SW 1271 (cell line): ENCODE measurements at regions not wholly inside any gene's neighbourhood (a gene's known extent, or its start where the extent isn't known, plus 50 kb on each side); places are given as distances from the start of the nearest gene placed in this dataset.
"Not testable (repeated sequence)": the region's sequence is repeated elsewhere in the genome, so short reads cannot be mapped to it uniquely, and the experiment has no call there.

Experiments
- DNase-seq, 2 experiments: peaks; one replicate each; lab custom pipeline; 2025; lab: John Stamatoyannopoulos, UW

DNA sequence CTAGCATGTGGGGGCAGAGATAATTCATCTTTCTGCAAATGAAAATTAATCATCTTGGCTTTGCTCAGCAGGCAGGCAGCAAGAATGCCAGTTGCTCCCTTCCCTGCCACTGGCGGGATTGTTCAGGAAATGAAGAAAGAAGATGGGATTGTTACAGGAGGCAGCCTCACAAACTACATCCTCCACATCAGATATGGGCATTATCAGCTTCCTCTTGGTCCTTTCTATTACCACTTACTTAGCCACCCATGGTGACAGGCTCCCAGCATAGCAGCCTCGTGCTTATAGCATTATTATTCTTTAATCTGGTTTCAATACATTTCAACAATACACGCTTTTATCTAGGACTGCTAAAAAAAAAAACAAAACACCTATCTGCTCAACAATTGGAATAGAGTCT, 461.6 kb upstream of the ISX start:
- DNase-seq, result no peak

DNA sequence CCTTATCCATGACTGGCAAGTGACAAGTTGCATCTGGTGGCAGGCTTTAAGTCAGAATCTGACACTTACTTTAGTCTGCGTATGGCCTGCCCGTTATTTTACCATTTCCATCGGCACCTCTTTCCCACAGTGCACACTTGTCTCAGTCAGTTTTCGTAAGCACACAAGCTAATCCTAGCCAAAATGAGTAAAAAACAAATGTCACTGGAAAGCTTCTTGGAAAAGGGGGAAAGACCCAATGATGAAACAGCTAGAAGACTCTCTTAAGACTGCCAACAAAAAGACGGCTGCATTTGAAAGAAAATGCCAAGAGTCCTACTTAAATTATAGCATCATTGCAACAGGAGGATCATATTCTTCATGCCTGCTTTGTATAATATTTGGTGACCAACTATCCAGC, 457.9 kb upstream of the ISX start:
- DNase-seq, result no peak

DNA sequence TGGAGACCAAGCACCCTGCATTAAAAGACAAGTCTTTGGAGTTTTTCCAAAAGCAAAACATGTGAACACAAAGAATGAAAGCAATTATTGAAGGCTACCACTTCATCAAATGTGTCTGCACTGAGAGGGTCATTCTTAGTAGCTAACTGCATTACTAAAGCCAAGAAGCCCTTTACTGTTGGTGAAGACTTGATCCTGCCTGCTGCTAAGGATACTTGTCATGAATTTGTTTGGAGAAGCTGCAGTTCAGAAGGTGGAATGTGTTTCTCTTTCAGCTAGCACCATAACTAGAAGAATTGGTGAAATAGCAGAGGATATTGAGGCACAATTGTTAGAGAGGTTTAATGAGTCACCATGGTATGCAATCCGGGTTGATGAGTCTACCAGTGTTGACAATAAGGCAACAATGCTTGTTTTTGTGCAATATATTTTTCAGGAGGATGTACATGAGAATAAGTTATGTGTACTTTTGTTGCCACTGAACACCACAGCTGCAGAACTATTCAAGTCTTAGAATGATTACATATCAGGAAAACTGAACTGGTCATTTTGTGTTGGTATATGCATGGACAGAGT, 457.3 kb upstream of the ISX start:
- no peak for DNase-seq

DNA sequence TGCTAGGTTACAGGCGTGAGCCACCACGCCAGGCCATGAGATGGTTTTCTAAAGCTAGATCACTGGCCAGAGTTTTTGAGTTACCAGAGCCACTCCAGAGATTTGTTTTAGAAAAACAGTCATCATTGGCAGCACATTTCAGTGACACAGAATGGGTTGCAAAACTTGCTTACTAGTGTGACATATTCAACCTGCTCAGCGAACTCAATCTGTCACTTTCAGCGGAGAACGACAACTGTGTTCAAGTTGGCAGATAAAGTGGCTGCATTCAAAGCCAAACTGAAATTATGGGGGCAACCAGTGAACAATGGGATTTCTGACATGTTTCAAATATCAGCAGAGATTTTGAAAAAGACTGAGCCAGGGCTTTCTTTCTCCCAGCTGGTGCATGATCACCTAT, 456.3 kb upstream of the ISX start:
- no peak for DNase-seq

DNA sequence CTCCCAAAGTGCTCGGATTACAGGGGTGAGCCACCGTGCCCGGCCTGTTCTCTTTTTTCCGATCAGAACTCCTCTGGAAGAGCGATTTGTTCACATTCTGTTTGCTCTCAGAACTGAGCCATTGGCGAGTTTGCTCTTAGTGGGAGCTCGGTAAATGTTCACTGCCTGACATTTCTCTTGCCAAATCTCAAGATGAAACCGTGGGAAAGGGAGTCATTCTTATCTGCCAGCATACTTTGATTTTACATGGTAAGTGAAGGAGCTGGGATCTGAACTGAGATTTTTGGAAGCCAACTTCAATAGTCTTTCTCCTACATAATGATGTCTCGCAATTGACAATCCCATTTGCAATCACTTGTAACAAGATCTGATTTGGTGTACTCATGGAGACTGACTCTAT, 445.8 kb upstream of the ISX start:
- no peak for DNase-seq

DNA sequence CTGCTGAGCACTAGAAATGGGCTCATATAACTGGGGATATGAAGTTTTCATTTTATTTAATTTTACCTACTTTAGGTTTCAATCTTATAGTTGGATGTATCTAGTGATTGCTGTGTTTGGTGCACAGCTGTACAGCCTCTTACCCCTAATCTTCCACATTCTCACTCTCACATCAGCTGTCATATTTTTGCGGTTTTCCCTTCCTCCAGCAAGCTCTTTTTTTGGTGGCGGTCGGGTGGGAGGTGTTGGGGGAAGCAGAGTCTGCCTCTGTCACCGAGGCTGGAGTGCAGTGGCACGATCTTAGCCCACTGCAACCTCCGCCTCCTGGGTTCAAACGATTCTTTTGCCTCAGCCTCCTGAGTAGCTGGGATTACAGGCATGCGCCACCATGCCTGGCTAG, 445.1 kb upstream of the ISX start:
- no peak for DNase-seq

DNA sequence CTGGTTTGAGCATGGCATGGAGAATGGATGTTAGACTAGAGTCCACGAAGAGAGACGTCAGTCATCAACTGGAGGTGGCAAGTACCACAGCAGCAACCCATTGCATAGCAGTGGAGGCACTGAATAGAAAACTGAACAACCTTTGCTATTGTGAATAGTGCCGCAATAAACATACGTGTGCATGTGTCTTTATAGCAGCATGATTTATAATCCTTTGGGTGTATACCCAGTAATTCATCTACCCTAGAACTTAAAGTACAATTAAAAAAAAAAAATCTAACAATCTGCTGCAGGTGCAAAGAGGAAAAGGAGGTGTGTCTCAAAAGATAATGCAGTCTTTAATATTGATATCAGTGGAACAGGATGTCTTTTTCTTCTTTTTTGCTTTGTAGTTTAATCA, 443.4 kb upstream of the ISX start:
- DNase-seq, result no peak

DNA sequence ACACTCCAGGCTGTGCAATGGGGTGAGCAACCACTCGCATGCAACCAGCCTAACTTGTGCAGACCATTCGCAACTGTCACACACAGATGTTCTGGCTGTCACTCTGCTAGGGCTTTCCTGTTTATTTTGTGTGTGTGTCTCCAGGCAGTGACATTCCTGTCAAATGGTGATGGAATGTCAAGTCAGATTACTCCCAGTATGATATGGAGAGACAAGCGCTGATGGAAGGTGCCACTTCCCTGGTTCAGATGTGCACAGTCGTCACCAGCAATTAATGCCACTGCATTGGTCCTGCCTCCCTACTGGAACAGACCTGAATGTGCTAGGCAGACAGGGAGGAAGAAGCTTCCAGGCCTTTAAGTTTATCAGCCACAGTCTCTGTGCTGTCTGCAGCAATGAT, 442.4 kb upstream of the ISX start:
- DNase-seq, result no peak

DNA sequence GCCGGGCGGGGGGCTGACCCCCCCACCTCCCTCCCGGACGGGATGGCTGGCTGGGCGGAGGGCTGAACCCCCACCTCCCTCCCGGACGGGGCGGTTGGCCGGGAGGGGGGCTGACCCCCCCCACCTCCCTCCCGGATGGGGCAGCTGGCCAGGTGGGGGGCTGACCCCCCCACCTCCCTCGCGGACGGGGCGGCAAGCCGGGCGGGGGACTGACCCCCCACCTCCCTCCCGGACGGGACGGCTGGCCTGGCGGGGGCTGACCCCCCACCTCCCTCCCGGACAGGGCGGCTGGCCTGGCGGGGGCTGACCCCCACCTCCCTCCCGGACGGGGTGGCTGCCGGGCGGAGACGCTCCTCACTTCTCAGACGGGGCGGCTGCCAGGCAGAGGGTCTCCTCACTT, 440.1 kb upstream of the ISX start:
- not testable (repeated sequence) for DNase-seq

DNA sequence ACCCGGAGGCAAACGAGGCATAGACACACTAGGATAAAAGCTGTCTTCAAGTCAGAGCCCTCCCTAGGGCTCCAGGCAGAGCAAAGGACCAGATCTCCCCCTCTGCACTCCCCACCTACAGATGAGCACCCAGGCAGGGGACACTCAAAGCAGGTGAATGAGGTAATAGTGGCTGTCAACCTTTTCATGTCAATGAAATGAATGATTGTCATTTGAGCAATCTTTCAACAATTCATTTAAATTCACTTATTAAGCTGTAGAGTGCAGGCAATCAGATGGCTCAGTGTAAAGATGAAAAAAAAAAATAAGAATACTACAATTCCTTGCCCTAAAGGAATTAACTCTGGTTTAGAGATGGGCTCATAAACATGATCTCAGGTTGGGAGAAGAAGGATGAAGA, 427.8 kb upstream of the ISX start:
- DNase-seq, result no peak

DNA sequence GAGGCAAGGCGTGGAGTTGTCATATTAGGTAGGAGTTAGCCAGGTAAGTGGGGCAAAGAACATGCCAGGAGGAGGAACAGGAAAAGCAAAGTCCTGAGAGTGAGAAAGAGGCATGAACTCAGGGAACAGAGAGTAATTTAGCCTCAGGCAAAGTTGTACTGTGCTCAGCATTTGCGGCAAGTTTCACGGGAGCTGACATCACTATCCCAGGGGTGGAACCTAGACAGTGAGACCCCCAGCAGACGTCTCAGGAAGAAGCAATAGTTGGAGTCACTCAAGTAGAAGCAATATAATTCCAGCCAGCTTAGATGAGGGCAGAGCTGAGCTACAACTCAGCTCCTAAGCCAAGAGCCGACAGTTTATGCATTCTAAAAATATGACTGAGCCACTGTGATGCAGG, 426.0 kb upstream of the ISX start:
- no peak for DNase-seq

DNA sequence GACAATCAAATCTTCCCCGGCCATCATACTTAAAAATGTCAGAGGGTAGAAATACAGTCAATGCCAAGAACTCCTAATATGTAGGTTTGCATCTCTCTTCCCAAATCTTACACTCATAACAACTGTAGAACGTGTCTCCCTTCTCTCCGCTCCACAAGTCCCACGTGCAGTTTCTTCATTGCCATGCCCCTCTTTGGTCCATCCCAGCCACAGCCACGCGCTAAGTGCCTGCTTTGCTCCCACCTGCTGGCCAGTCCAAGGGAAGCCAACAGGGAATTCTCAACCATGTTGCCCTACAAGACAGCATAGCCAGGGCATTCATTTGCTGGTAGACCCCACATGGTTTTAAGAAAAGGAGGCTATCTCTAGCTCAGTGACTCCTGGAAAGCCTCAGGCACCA, 420.6 kb upstream of the ISX start:
- DNase-seq, result no peak

DNA sequence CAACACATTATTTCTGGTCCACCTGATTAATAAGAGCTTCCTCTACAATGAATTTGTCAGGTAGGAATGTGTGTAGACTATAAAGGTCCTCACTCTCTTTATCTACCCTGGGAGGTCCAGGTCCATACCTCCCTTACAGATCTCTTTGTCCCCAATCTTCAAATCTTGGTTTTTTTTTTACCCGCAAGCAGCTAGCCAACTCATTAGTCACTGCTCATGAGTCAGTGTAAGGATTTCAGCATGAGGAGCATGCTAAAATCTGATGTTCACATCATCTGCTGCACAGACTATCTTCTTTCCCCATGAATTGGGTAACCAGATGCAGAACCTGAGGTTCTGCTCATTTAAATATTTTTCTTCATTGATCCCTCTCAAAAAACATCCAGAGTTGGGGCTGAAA, 397.0 kb upstream of the ISX start:
- no peak for DNase-seq

DNA sequence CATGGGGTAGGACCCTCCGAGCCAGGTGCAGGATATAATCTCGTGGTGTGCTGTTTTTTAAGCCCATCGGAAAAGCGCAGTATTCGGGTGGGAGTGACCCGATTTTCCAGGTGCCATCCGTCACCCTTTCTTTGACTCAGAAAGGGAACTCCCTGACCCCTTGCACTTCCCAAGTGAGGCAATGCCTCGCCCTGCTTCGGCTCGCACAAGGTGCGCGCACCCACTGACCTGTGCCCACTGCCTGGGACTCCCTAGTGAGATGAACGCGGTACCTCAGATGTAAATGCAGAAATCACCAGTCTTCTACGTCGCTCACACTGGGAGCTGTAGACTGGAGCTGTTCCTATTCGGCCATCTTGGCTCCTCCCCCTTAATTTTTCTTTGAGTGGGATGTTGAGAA, 382.9 kb upstream of the ISX start:
- DNase-seq, result not testable (repeated sequence)

DNA sequence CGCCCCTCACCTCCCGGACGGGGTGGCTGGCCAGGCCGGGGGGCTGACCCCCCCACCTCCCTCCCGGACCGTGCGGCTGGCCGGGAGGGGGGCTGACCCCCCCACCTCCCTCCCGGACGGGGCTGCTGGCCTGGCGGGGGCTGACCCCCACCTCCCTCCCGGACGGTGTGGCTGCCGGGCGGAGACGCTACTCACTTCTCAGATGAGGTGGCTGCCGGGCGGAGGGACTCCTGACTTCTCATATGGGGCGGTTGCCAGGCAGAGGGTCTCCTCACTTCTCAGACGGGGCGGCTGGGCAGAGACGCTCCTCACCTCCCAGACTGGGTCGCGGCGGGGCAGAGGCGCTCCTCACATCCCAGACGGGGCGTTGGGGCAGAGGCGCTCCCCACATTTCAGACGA, 381.7 kb upstream of the ISX start:
- DNase-seq, result not testable (repeated sequence)

DNA sequence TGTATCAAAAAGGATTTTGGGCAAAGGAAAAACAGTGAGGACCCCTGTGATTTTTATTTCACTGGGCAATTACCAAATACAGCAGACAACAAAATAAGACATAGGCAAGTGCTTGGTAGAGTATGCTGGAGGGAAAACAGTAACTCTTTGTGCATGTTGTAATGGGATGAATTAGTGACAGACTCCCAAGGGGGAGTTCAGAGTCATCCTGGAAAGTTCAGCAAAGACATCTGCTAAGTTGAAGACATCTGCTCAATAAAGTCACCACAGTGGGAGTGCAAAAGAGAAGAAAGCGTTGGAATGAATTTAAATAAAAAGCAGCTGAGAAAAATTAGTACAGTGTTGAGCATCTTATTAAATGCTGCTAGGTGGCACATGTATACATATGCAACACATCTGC, 378.8 kb upstream of the ISX start:
- DNase-seq, result no peak

DNA sequence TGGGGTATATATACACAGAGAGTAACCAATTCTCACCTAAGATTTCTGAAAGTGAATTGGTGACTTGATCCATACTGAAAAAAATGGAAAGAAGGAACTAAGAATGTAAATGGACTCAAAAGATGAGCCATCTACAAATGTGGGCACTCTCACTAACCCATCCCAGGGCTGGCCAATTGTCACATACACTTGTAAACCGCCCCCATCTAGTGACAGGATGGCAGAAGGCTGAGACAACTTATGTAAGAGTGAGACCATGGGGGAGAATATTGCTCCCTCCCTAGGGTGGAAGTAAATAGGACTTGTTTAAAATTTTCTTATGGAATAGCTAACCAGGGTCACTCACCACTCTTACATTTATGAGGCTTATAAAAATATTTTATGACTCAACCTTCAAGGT, 377.1 kb upstream of the ISX start:
- no peak for DNase-seq

DNA sequence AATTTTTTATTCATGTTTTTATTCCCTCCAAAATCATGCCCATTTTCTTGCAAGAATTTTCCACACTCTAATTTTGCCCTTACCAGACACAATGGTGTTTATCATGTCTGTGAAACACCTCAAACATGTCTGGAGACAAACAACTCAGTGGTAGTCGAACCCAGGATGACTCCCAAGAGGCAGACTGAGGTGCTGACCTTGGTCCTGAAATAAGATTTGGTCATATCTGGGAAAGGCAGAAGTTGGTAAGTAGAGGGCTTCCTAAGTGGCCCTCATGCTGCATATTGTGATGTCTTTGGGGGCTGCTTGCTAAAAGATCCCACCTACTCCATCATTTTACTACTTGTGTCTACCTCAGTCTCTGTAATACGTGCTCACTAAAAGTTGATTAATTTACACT, 369.4 kb upstream of the ISX start:
- DNase-seq, result no peak

DNA sequence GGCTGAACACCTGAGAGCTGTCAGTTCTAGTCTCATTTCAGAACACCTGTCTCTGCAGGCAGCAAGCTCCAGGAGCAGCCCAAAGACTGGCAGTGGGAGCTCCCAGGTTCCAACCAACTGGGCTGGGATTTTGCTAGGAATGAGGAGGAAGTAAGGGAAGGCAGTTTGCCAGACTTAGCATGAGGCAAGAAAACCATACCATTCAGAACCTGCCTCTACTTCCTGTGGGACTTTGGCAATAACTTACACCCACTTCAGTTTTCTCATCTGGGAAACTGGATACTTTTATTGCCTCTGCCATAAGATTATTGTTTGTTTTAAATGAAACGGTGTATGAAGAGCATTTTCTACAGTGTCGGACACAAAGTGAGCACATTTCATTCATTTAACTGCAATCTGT, 363.7 kb upstream of the ISX start:
- no peak for DNase-seq

DNA sequence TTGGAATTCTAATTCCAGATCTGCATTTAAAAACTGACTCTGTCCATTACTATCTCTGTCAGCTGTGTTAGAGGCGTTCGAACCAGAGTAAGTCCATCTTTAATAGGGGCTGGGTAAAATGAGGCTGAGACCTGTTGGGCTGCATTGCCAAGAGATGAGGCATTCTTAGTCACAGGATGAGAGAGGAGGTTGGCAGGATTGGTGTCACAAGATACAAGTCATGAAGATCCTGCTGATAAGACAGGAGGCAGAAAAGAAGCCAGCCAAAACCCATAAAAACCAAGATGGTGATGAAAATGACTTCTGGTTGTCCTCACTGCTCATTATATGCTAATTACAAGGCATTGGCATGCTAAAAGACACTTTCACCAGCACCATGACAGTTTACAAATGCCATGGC, 356.3 kb upstream of the ISX start:
- no peak for DNase-seq

DNA sequence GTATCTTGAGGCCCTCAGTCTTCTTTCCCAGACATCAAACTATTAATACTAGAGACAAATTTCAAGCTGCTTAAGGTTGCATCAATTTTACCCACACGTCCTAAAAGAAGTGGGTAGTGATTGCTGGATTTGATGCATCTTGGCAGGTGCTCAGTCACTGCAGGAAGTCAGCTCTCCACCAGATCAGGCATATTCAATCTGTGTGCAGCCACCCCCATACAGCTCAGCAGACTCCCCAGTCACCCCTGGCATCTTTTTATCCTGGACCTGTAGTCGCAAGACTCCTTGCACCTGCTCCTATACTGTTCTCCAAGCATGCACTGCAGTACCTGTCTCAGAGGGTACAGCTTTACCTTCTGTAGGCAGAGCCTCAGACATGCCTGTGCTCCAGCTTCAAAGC, 343.1 kb upstream of the ISX start:
- DNase-seq, result no peak

DNA sequence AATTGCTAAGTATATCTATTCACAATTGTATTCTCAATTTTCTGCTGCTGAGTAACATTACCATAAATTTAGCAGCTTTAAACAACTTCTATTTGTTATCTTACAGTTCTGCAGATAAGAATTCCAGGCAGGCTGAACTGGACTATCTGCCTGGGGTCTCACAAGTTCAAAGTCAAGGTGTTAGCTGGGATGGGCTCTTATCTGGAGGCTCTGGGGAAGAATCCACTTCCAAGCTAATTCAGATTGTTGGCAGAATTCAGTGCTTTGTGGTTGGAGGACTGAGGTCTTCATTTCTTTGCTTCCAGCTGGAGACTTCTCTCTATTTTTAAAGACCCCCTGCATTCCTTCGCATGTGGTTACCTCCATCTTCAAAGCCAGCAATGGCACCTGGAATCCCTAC, 329.9 kb upstream of the ISX start:
- DNase-seq, result no peak

DNA sequence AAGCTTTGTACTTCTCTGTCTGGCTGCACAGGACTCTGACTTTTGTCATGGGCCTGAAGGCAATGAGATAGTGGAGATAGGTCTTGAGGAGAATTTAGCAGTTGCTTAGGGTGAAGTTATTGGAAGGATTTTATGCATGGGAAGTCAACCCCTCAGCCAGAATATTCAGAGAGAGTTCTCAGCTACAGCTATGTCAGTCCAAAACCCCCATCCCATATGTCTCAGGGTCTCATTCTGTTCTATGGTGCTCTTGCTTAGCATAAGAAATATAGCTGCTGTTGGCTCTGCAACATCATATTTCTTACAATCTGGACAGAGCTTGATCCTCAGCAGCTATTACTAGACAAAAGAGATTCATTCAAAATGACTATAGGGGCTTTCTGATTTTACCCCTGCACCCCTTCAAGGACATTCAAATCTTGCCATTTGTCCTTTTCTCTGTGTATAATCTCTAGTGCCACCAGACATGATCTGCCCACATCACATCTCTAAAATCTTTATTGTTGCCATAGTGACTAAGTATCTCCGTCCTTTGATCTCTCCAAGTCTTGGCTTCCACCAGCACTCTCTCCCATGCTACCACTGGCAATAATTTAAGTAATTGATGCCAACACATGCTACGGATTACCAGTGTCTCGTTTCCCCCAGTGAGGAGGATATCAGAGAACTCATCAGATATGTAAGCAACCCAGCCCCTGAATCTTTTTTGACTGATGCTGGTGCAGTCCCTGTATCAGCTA, 327.1 kb upstream of the ISX start:
- DNase-seq, result no peak

DNA sequence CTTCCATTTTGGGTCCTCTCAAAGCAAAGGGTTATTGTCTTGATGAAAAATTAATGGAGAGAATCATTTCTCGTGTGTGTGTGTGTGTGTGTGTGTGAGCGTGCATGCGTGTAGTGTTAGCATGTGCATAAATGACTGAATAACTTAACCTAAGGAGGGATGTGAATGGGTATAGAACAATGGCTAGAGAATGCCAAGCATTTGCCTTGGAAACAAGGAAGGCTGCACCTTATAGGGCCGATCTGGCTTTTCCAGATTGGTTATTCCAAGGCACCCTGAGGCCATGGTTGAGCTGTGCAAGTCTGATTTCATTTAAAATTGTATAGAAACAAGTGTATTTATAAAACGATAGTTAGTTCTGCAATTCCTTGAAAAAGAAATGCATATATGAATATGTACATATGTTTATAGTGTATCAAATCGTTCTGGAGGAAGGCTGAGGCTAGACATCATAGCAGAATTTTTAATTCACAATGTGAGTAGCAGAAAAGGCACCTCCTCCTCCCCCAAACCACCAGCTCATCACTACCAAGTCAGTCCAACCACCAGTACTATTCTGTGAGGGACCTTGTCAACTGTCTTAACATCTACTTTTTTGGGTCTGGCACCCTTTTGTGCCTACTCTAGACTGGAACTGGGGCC, 322.7 kb upstream of the ISX start:
- DNase-seq, result no peak
